ENCODE measurements at regions not wholly inside any gene's neighbourhood (a gene's known extent, or its start where the extent isn't known, plus 50 kb on each side); places are given as distances from the start of the nearest gene placed in this dataset.

DNA sequence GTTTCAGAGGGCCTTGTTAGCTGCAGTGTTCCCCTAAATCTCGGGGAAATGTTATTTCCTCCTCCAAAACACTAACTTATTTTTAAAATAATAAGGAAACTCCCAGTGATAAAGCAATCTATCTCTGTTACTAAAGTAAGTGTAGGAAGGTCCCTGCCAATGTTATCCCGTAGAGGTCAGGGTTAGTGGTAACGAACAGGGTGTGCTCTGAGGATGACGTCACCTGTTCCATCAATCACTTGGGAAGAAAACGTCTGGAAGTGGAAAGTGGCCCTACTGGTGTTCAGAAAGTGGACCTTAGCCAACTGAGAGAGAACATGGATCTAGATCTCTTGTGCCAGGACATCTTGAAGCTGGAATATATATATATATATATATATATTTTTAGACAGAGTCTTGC, 249.5 kb downstream of the BCOR start:
- intact Hi-C loops (cut with micrococcal nuclease), result no loop called here
- no TSS peak for BruUV-seq (replicated peaks)
- no peak overlapping the region for H2AFZ ChIP-seq (ENCODE audit: low read length)
- H3K4me1 ChIP-seq (ENCODE audit: insufficient read depth, low read length), result peaks cover 16% of the 10 kb centered on the region
- no peak overlapping the region for H3K9ac ChIP-seq (ENCODE audit: low read length)
- POLR2A ChIA-PET (ENCODE audit: unreplicated experiment), result interaction anchor here (0.6 kb wide), 1 partner anchor 12 kb away, joined by 3 read pairs; no protein-coding TSS in a partner anchor
- H3K27me3 ChIP-seq (ENCODE audit: low read length), result no peaks in the 10 kb centered on the region
- H3K79me2 ChIP-seq (ENCODE audit: low read length), result no peaks in the 10 kb centered on the region
- ATAC-seq (no peak), DNase-seq (no peak)
- H3K9me3 ChIP-seq (ENCODE audit: low read length), result no peaks in the 10 kb centered on the region
- H3F3A ChIP-seq (ENCODE audit: low read length, unreplicated experiment), result no peaks in the 10 kb centered on the region
- H4K20me1 ChIP-seq (ENCODE audit: low read length), result no peaks in the 10 kb centered on the region
- TF ChIP-seq EZH2 (IDR thresholded peaks at IDR 0.05; ENCODE audit: low read length, unreplicated experiment) (no peak), EZH2phosphoT487 (IDR thresholded peaks at IDR 0.05; ENCODE audit: borderline replicate concordance, low read length) (no peak)
- TF ChIP-seq, protein P1, sequence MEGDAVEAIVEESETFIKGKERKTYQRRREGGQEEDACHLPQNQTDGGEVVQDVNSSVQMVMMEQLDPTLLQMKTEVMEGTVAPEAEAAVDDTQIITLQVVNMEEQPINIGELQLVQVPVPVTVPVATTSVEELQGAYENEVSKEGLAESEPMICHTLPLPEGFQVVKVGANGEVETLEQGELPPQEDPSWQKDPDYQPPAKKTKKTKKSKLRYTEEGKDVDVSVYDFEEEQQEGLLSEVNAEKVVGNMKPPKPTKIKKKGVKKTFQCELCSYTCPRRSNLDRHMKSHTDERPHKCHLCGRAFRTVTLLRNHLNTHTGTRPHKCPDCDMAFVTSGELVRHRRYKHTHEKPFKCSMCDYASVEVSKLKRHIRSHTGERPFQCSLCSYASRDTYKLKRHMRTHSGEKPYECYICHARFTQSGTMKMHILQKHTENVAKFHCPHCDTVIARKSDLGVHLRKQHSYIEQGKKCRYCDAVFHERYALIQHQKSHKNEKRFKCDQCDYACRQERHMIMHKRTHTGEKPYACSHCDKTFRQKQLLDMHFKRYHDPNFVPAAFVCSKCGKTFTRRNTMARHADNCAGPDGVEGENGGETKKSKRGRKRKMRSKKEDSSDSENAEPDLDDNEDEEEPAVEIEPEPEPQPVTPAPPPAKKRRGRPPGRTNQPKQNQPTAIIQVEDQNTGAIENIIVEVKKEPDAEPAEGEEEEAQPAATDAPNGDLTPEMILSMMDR (conservative IDR thresholded peaks at IDR 0.05; ENCODE audit: low read depth, low read length), result no peak
- CTCF ChIA-PET, result no interaction called here
- no peak overlapping the region for H3K27ac ChIP-seq (ENCODE audit: low read length)
- no peak overlapping the region for H3K4me2 ChIP-seq (ENCODE audit: low read length)
- H3K4me3 ChIP-seq (ENCODE audit: low read length), result no peak overlapping the region
- H3K9me2 ChIP-seq (replicated peaks; ENCODE audit: low read length), result no peaks in the 10 kb centered on the region
- H3K36me3 ChIP-seq (ENCODE audit: low read depth, low read length), result no peaks in the 10 kb centered on the region

DNA sequence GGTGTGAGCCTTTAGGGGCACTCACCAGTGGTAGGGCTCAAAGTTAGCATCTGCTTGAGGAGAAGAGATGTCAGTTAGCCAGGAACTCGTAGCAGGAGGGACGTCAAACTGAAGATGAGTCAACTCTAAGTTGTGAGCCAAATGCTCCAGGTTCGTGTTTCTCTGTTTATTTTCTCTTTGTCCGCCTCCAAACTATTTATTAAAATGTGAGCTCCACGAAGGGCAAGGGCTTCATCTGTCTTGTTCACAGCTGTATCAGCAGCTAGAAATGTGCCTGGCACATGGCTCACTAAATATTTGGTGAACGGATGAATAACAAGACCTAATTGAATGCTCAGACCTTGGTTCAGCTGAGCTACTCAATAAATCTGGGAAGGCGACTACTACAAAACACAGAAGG, 248.9 kb downstream of the BCOR start:
- no peaks in the 10 kb centered on the region for H3K27me3 ChIP-seq (ENCODE audit: low read length)
- no peaks in the 10 kb centered on the region for H3K79me2 ChIP-seq (ENCODE audit: low read length)
- BruUV-seq (replicated peaks), result no TSS peak
- no peaks in the 10 kb centered on the region for H3K36me3 ChIP-seq (ENCODE audit: low read depth, low read length)
- peak; percentile 64 for ATAC-seq
- intact Hi-C loops (cut with micrococcal nuclease), result no loop called here
- peak; percentile 58 for DNase-seq
- H3K27ac ChIP-seq (ENCODE audit: low read length), result peak overlapping the region; percentile 65
- TF ChIP-seq EZH2phosphoT487 (IDR thresholded peaks at IDR 0.05; ENCODE audit: borderline replicate concordance, low read length) (no peak), EZH2 (IDR thresholded peaks at IDR 0.05; ENCODE audit: low read length, unreplicated experiment) (no peak)
- TF ChIP-seq, protein P1 (conservative IDR thresholded peaks at IDR 0.05; ENCODE audit: low read depth, low read length), result no peak
- no peaks in the 10 kb centered on the region for H3F3A ChIP-seq (ENCODE audit: low read length, unreplicated experiment)
- H2AFZ ChIP-seq (ENCODE audit: low read length), result peak overlapping the region; percentile 55; the same call in 1 of the 2 replicates
- ChIA-PET POLR2A (ENCODE audit: unreplicated experiment) (interaction anchor here (0.6 kb wide), 1 partner anchor 248 kb away, joined by 4 read pairs; no protein-coding TSS in a partner anchor), CTCF (no interaction called here)
- H3K9me3 ChIP-seq (ENCODE audit: low read length), result no peaks in the 10 kb centered on the region
- peaks cover 16% of the 10 kb centered on the region for H3K4me1 ChIP-seq (ENCODE audit: insufficient read depth, low read length)
- H4K20me1 ChIP-seq (ENCODE audit: low read length), result no peaks in the 10 kb centered on the region
- no peaks in the 10 kb centered on the region for H3K9me2 ChIP-seq (replicated peaks; ENCODE audit: low read length)
- no peak overlapping the region; the same call in none of the 2 replicates for H3K4me2 ChIP-seq (ENCODE audit: low read length)
- H3K4me3 ChIP-seq (ENCODE audit: low read length), result no peak overlapping the region
- H3K9ac ChIP-seq (ENCODE audit: low read length), result no peak overlapping the region

DNA sequence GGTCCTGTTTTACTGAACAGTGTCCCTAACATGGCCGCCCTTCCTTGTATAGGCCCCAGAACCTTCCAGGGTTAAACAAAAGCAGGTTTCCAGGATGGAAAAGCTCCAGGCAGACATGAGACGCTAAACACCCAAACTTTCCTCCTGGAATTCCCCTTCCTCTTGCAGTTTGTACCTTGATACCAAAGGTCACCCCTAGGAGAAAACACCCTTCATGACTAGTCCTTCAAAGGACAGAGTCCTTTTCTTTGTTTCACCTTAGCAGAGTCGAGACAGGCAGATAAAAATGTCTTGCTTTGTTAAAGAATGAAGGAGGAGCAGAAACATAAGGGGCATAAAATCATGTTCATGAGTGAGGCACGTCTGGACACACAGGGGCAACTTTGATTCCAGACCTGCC, 247.5 kb downstream of the BCOR start:
- peaks cover 18% of the 10 kb centered on the region for H3K4me1 ChIP-seq (ENCODE audit: insufficient read depth, low read length)
- ATAC-seq, result no peak
- no TSS peak for BruUV-seq (replicated peaks)
- H3K4me3 ChIP-seq (ENCODE audit: low read length), result no peak overlapping the region
- H3K9ac ChIP-seq (ENCODE audit: low read length), result no peak overlapping the region
- H3K4me2 ChIP-seq (ENCODE audit: low read length), result no peak overlapping the region
- H3K27me3 ChIP-seq (ENCODE audit: low read length), result no peaks in the 10 kb centered on the region
- POLR2A ChIA-PET (ENCODE audit: unreplicated experiment), result no interaction called here
- no peaks in the 10 kb centered on the region for H3K9me3 ChIP-seq (ENCODE audit: low read length)
- no peaks in the 10 kb centered on the region for H4K20me1 ChIP-seq (ENCODE audit: low read length)
- no peaks in the 10 kb centered on the region for H3K79me2 ChIP-seq (ENCODE audit: low read length)
- H3K27ac ChIP-seq (ENCODE audit: low read length), result no peak overlapping the region
- intact Hi-C loops (cut with micrococcal nuclease), result no loop called here
- TF ChIP-seq, protein P1 (conservative IDR thresholded peaks at IDR 0.05; ENCODE audit: low read depth, low read length), result no peak
- TF ChIP-seq EZH2 (IDR thresholded peaks at IDR 0.05; ENCODE audit: low read length, unreplicated experiment), result no peak
- TF ChIP-seq EZH2phosphoT487 (IDR thresholded peaks at IDR 0.05; ENCODE audit: borderline replicate concordance, low read length), result no peak
- no peaks in the 10 kb centered on the region for H3K9me2 ChIP-seq (replicated peaks; ENCODE audit: low read length)
- no peak for DNase-seq
- CTCF ChIA-PET, result no interaction called here
- H2AFZ ChIP-seq (ENCODE audit: low read length), result no peak overlapping the region
- H3F3A ChIP-seq (ENCODE audit: low read length, unreplicated experiment), result no peaks in the 10 kb centered on the region
- H3K36me3 ChIP-seq (ENCODE audit: low read depth, low read length), result no peaks in the 10 kb centered on the region
